ENCODE measurements at regions not wholly inside any gene's neighbourhood (a gene's known extent, or its start where the extent isn't known, plus 50 kb on each side); places are given as distances from the start of the nearest gene placed in this dataset.
"Not testable (repeated sequence)": the region's sequence is repeated elsewhere in the genome, so short reads cannot be mapped to it uniquely, and the experiment has no call there.

- DNase-seq, result no peak
These were observed 233.0 kb upstream of the MAD2L1 start for GRCh38 chr4:120299631-120300030.

- peak; percentile 16 for DNase-seq
These were observed 226.7 kb upstream of the MAD2L1 start for GRCh38 chr4:120293341-120293740.

DNA sequence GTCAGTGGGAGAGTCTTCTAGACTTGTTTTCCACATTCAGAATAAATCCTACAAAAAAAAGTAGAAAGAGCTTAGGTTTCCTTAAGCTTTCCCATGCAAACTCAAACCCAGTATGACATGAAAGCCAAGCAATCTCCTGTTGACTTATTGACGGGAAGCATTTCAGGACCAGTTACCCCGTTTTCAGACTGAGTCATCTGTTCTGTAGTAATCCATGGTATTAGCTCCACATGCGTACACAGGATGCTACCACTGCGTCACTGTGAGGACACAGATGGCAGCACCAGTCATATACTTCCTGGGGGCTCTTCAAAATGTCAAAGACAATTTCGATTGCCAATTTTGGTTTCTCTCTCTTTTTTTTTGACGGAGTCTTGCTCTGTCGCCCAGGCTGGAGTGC lies 224.9 kb upstream of the MAD2L1 start:
- no peak for DNase-seq

- no peak for DNase-seq
These were observed 223.9 kb upstream of the MAD2L1 start for GRCh38 chr4:120290553-120290952.

DNA sequence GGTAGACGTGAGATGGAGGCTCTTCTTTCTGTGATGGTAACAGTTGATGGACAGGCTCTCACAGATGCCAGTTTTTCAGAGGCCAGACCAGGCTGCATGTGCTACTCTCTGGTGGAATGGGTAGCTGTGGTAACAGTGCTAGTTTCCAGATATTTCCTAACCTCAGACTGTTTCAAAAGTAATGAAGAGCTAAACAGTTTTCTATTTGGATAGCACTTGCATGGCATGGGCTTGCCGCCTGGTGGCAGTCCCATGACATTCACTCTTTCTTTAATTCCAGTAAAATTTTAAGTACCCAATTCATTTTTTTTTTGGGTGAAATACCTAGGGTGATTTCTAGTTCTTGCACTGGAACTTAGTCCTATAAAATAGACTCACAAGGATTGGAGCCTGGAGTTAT lies 220.2 kb upstream of the MAD2L1 start:
- no peak for DNase-seq

- no peak for DNase-seq
These were observed 214.9 kb upstream of the MAD2L1 start for GRCh38 chr4:120281581-120281980.

DNA sequence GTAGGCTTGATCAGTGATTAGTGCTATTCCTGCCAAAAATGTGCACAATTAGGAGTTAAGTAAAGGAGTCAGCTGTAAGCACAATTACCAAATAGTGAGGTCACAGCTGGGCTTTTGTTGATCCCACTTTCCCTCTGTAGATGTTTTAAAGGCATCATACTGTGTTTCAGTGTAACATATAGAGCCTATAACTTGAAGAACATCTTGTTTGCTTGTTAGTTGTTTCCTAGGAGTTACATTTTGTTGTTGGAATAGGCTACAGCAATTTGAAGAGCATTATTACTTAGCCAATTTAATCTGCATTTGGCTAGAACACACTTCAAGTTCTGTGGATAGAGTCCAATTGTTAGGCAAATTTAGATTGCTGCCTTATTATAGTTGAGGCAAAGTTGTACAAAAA lies 210.7 kb upstream of the MAD2L1 start:
- no peak for DNase-seq

DNA sequence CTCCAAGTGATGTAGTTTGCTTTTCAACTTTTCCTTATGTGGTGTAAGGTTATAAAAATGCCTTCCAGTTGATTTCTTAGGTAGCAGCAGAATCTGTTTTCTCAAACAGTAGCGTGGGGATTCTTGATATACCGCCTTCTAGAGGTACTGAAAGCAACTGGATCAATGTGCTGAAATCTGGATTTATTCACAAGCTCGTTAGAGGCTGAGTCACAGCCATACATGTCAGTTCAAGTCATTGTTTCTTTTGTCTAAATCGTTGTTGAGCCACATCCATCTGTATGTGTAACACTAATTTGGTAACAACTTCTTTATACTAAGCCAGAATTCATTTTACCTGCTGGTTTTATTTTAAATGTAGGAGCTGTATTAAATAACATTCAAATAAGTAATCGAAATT lies 200.0 kb upstream of the MAD2L1 start:
- DNase-seq, result no peak

DNA sequence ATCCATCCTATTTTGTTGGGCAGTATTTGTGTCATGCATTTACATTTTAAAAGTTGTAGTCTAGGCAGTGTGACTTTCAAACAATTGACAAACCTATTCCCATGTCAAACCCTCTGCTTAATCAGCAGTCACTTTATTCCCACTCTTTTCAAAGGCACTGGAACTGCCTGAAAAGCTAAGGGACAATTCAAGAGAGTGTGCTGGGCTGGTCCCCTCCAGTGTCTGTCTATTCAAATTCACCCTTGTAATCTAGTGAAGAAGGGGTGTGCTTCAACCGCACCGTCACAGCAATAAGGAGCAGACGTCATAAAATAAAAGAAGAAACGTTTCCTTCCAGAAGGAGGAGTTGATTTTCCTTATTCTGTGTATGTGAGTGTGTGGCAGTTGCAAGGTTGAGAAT lies 197.0 kb upstream of the MAD2L1 start:
- DNase-seq, result no peak

- no peak for DNase-seq
These were observed 194.5 kb upstream of the MAD2L1 start for GRCh38 chr4:120261117-120261516.

DNA sequence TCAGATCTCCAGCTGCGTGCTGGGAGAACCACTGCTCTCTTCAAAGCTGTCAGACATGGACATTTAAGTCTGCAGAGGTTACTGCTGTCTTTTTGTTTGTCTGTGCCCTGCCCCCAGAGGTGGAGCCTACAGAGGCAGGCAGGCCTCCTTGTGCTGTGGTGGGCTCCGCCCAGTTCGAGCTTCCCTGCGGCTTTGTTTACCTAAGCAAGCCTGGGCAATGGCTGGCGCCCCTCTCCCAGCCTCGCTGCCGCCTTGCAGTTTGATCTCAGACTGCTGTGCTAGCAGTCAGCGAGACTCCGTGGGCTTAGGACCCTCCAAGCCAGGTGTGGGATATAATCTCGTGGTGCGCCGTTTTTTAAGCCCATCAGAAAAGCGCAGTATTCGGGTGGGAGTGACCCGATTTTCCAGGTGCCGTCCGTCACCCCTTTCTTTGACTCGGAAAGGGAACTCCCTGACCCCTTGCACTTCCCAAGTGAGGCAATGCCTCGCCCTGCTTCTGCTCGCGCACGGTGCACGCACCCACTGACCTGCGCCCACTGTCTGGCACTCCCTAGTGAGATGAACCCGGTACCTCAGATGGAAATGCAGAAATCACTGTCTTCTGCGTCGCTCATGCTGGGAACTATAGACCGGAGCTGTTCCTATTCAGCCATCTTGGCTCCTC lies 189.6 kb upstream of the MAD2L1 start:
- DNase-seq, result not testable (repeated sequence)

- no peak for DNase-seq
These were observed 171.8 kb upstream of the MAD2L1 start for GRCh38 chr4:120238277-120238973.

GRCh38 chr4:120236873-120237272 lies 170.2 kb upstream of the MAD2L1 start:
- DNase-seq, result no peak

DNA sequence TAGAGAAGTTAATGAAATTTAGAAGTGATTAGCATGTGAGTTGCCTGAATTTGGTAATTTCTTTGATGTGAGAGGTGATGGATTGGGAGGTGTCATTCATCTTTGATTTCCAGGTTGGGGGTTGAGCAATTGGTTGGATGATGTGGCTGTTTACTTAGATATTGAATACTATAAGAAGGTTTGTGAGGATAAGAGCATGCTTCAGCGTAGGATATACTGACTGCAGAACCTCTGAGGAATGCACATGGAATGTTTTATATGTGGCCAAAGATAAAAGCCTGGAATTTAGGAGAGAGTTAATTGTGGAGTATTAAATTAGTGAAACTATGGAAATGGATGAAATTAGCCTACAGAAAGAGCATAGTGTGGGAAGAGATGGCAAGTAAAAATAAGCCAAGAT lies 165.4 kb upstream of the MAD2L1 start:
- DNase-seq, result no peak

DNA sequence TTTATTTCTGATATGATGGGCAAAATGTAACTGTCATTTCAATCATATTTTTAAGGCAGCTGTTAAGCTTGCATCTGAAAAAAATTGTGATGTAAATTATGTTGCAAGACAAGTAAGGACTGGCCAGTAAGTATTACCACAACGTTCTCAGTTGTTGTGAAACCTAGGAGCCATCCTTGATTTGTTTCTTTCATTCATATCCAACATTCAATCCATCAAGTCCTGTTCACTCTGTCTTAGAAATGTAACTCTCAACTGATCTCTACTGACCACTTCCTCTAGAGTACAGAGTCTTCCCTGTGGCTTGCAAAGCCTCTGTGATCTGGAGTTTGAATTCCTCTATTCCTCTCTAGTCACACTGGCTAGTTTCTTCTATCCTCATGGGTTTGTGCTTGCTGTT lies 161.4 kb upstream of the MAD2L1 start:
- DNase-seq, result no peak

GRCh38 chr4:120227554-120227953 lies 160.9 kb upstream of the MAD2L1 start:
- no peak for DNase-seq

DNA sequence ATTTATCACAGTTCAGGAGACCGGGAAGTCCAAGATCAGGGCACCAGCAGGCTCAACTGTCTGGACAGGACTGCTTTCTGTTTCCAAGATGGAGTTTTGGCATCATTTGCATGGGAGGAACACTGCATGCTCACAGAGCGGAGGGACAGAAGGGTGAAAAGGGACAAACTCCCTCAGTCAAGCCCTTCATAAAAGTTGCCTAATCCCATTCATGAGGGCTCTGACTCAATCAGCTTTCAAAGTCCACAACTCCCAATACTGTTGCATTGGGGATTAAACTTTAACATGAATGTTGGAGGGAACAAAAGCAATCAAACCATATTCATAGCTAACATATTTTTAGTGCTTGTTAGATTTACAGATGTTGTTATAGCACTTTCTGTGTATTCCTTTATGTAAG lies 158.9 kb upstream of the MAD2L1 start:
- DNase-seq, result no peak

- DNase-seq, result no peak
These were observed 152.3 kb upstream of the MAD2L1 start for GRCh38 chr4:120218981-120219380.

DNA sequence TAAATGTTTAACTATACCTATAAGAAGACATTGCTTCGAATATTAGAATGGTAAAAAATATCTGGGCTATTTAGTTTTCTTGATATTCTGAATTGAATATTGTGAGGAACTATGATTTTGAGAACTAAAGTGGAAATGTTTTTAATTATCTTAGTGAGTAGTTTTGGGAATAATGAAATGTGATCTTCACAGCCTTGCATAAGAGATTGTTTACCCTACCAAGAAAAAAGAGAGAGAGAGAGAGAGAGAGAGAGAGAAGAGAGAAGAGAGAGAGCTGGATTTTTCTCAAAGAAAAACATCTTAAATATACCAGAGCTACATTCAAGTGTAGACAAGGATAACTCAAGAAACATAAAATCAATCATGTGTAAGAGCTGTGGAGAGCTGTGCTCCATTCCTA lies 148.7 kb upstream of the MAD2L1 start:
- no peak for DNase-seq

DNA sequence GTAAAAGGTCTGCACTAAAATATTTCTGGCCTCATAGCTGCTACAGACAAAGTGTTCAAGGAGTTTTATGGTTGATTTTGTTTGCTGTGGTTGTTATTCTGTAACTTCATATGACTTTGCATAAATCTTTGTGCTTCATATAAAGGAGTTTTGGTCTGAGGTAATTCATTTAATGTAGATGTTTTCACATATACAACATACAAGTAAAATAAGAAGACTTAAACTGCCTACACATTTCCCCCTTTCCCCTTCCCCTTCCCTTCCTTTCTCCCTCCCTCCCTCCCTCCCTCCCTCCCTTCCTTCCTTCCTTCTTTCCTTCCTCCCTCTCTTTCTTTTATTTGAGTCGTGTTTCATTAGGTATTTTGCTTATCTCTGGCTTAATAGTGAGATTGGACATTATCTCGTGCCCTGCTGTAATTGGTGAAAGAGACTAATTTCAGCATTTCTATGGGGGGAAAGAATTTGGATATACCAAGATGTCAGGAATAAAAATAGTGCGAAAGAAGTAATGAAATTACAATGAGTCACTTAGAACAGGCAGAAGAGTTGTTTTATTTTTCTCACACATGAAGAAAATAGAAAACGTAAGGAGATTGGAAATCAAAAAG lies 144.9 kb upstream of the MAD2L1 start:
- no peak for DNase-seq

GRCh38 chr4:120209706-120210105 lies 143.1 kb upstream of the MAD2L1 start:
- no peak for DNase-seq

DNA sequence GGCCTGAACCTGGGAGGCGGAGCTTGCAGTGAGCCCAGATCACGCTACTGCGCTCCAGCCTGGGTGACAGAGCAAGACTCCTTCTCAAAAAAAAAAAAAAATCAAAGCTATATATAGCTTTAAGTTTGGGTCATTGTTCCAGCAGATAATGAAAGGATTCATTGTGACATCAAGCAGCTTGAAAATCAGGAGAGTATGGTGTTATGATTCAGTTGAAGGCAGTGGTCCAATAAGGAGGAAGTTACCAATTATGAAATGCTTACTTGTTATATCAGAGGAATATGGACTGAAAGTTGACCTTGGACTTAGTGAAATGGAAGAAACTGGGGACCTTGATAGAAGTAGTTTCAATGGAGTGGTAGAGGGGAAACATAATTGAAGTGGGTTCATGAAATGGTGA lies 140.4 kb upstream of the MAD2L1 start:
- DNase-seq, result no peak

- no peak for DNase-seq
These were observed 135.6 kb upstream of the MAD2L1 start for GRCh38 chr4:120202222-120202621.
